GM23248 (cell line): ENCODE measurements at regions not wholly inside any gene's neighbourhood (a gene's known extent, or its start where the extent isn't known, plus 50 kb on each side); places are given as distances from the start of the nearest gene placed in this dataset.

Experiments used
- EZH2 ChIP-seq: fragments of 200-600 bp; sonication (generic); IDR thresholded peaks from 2 replicates; pipeline ENCODE4 v1.6.1; 2018; ENCODE audit warnings: antibody characterized with exemption, mild to moderate bottlenecking; ENCODE audit not compliant: insufficient read depth, poor library complexity, severe bottlenecking
- EZH2phosphoT487 ChIP-seq: fragments of 200-600 bp; sonication (generic); IDR thresholded peaks from 2 replicates; pipeline ENCODE4 v1.6.1; 2018; ENCODE audit warnings: antibody characterized with exemption, moderate library complexity, mild to moderate bottlenecking, low read depth; ENCODE audit not compliant: insufficient read depth

DNA sequence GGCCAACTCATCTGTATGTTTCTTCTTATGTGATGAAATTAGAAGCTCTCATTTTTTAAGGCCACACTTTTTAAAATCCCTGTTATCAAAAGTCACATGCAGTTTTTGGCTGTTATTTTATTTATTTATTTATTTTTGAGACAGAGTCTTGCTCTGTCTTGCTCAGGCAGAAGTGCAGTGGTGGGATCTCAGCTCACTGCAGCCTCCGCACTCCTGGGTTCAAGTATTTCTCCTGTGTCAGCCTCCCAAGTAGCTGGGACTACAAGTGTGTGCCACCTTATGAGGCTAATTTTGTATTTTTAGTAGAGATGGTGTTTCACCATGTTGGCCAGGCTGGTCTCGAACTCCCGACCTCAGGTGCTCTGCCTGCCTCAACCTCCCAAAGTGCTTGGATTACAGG is 1434.5 kb downstream of the LRFN5 start:
- TF ChIP-seq EZH2 (no peak), EZH2phosphoT487 (no peak)
